ENCODE measurements at regions not wholly inside any gene's neighbourhood (a gene's known extent, or its start where the extent isn't known, plus 50 kb on each side); places are given as distances from the start of the nearest gene placed in this dataset.
"Not testable (repeated sequence)": the region's sequence is repeated elsewhere in the genome, so short reads cannot be mapped to it uniquely, and the experiment has no call there.

DNA sequence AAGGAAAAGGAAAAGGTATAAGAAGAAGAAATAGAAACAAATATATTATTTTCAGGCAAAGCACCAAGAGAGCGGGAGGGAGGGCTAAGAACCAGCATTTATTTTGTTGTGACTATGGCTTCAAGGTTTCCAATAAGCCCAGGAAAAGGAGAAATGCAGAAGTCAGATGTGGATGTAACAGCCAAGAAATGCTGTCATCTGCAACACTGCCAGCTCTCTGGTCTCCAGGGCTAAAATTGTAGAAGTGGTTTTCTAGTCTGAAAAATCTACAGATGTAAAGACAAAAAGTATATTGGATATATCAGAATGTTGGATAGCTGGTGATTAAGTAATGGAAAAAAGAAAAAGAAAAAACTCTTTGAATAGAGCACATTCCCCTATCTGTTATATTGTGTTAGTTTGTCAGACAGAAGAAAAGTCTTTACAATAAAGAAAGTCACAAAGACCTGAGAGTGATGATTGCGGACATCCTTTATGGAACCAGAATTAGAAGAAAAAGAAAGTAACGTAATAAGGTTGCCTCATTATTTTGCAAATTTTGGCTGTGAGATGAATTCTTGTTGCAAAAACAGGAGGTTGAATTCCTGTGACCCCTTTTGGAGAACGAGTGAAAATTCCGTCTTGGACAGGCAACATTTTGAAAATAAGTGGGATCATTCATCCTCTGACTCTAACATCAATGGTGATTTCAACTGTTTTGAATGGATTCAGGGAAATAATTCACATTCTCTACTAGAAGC is 938.1 kb downstream of the TTLL7 start:
- DNase-seq: no peak

DNA sequence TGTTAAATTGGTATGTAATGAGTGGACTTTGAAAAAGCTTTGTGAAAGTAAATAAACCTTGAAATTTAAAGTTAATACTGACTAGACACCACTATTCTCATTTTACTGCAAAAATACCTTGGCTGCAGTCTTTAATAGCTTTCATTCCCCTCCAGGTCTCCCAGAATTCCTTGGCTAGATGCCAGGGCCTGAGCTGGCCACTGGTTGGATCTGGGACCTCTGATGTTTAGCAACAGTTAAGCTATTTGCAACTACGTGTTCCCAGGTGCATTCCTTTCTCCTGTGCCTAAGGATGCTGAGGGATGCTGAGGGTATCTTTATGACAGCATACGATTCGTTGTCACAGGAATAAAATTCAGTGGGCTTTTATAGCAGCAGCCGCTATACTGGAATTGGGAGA is 938.7 kb downstream of the TTLL7 start:
- DNase-seq: no peak

DNA sequence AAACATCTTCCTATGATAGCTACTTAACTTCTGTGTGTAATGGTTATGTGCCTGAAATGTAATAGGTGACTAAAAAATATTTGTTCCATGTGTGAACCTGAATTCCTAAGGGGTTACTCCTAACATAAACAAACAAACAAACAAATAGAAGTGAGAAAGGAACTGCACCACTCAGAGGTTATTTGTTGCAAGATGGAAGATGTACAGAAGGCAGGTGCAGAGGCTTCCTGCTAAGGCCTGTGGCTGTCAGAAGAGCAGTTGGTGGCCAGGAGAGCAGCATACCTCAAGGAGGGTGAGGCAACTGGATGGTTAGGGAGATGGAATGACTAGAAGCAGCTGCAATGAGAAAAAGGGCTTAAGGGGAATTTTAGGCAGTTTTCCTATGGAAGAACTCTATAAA is 940.6 kb downstream of the TTLL7 start:
- DNase-seq: no peak

DNA sequence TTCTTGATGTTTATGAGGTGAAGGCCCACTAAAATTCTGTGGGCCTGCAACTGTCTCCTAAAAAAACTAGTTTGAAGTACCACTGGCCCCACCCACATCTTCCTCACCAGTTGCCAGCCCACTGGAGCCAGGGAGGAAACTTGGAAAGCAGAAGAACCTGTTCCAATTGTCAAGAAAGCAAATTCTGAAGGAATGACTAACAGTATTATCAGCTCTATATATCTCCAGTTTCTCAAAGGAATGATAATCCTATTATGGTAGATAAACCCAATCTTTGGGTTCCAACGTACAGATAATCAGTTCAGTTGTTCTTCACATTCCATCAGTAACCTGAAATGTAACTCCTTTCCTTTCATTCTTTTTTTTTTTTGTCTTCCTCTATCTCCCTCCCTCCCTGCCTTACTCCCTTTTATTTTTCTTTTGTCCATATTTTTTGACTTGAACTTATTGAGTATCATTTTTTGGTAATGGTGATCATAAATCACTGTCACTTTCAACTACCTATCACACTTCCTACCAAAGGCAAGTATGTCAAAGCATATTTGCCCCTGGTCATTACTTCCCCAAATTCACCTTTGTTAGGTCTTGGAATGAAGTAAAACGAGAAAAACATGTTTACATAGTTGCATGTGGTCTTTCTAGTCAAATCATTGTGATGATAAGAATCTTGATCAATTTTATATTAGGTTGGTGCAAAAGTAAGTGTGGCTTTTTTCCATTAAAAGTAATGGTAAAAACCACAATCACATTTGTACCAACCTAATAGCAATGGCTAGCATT is 943.4 kb downstream of the TTLL7 start:
- DNase-seq: no peak

DNA sequence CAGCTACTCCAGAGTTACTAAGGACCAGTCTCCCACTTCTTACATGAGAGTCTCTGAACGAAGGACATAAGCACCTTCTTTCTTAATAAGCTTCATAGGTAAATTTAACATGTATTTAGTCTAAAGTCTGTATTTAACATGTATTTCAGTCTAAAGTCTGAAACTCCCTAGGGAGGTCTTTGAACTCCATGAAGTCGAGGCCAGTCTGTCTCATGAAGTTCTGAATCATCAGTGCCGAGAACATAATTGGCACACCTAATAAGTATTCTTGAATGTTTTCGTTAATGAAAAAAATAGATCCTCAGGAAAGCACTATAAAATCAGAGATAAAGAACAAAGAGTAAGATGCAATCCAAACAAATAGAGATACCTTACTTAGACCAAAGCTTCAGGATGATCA is 945.5 kb downstream of the TTLL7 start:
- no peak for DNase-seq

DNA sequence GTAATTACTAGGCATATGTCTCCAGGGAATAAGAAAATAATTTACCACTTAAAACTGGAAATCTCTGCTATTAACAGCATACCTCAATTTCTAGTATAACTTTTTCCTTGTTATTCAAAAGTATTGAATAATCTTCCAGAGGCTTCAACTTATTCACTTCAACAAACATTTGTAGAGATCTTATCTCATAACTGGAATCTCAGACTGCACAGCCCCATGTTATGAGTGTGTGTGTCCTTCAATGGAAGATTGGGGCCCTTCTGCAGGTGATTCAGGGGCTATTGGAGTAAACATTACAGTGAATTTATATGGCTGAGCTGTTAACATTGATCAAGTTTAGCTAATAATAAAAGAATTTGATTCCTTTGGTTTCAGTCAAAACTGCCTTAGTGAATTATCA is 946.1 kb downstream of the TTLL7 start:
- DNase-seq: no peak

DNA sequence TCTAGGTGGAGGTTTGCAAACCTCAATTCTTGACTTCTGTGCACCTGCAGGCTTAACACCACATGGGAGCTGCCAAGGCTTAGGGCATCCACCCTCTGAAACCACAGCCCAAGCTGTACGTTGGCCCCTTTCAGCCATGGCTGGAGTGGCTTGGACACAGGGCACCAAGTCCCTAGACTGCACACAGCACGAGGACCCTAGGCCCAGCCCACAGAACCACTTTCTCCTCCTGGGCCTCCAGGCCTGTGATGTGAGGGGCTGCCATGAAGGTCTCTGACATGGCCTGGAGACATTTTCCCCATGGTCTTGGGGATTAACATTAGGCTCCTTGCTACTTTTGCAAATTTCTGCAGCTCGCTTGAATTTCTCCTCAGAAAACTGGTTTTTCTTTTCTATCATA is 947.9 kb downstream of the TTLL7 start:
- not testable (repeated sequence) for DNase-seq

DNA sequence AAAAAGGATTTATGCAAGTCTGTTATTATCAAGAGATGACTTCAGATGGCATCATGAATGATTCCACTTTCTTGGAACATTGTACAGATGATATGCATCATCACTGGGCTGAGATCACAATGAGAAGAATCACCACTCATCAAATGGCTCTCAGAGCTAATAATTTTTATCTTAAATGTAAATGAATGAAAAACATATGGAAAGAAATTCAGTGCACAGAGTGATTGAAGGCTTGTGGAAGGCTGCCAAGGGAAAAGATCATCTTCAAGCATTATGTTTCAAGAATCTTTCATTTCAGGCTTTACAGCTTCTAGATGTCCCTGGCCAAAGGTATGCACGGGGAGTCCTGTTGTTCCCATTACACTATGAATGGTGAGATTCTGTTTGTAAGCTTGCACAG is 955.7 kb downstream of the TTLL7 start:
- DNase-seq: no peak

DNA sequence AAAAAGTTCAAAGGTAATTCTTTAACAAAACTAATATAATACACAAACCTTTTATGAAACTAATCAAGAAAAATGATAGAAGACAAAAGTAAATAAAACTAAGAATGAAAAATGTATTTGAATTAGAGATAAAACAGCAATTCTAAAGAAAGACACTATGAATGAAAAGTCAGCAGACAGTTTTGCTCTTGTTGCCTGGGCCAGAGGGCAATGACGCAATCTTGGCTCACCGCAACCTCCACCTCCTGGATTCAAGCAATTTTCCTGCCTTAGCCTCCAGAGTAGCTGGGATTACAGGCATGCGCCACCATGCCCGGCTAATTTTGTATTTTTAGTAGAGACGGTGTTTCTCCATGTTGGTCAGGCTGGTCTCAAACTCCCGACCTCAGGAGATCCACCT is 959.8 kb downstream of the TTLL7 start:
- not testable (repeated sequence) for DNase-seq

DNA sequence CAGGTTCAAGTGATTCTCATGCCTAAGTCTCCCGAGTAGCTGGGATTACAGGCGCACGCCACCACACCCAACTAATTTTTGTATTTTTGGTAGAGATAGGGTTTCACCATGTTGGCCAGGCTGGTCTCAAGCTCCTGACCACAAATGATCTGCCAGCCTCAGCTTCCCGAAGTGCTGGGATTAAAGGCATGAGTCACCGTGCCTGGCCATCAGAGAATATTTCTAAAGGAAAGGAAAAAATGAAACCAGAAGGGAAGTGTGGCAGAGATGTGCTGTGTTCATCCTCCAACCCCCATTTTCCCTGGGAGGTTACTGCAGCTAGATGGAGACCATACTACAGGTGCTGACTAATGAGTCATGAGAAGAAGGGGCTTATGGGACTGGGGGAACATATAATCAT is 964.1 kb downstream of the TTLL7 start:
- no peak for DNase-seq

DNA sequence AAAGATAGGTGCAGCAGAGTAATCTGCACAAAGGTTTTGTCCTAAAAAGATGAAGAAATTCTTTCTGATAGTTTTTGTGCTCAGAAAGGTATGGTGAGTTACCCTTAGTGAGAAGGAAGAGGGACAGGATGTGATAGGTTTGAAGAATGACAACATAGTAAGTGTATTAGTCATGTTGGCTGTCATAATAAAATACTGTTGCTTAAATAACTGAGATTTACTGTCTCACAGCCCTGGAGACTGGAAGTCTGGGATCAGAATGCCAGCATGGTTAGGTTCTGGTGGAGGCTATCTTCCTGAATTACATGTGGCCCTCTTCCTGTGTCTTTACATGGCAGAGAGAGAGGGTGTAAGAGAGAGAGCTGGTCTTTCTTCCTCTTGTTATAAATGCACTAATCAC is 965.2 kb downstream of the TTLL7 start:
- DNase-seq: no peak

DNA sequence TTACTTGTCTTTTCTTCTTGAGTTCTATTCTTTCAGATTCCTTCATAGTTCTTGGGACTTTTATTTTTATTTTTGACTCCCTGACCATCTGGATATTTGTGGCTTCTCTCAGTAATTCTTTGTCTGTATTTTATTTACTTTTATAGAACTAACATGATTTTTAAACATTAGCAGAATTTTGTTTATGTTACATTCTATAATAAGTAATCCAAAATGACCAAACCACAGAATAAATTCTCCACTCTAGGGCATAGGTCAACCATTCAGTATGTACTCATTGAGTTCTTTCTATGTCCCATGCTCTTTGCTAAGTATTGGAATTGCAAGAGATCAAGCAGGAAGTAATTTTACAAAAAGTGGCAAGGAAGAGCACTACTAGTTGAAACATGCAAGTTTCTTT is 969.0 kb downstream of the TTLL7 start:
- no peak for DNase-seq

DNA sequence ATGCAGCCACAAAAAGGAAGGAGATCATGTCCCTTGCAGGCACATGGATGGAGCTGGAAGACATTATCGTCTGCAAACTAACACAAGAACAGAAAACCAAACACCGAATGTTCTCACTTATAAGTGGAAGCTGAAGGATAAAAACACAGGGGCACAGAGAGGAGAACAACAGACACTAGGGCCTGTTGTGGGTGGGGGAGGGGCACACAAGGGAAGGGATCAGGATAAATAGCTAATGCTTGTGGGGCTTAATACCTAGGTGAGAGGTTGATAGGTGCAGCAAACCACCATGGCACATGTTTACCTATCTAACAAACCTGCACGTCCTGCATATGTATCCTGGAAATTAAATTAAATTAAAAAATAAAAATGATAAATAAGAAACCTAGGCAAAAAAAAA is 969.9 kb downstream of the TTLL7 start:
- no peak for DNase-seq

DNA sequence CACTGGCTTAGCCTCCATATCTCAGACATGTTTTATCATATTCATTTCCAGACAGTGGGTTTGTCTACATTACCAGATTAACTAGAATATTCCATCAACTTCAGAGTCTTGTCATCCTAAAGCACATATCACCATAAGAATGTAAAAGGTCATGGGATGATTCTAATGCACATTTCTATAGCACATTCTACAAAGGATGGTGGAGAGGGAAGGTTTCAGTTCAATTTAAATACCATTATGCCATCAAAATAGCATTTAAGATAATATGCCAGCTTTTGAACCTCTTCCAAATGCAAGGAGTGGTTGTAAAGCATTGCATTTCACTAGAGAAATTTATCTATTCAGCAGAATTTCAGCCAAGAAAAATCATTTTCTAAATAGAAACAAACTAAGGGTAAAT is 970.5 kb downstream of the TTLL7 start:
- no peak for DNase-seq

DNA sequence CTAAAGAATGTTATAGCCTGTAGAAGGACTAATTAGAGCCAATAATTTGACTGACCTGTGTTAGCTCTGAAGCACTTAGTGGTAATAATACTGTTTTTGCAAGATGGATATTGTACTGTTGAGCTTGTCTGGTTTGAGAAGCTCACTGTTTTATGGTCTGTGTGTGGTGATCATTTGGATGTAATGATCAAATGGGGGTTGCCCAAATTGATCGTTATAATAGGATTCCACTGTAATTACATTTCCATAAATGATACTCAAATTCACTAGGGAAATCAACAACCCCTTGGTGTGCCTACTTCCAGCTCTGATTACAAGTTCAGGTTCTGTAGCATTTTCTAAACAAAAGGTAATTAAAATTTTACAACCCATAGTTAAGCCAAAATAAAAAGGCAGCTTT is 971.4 kb downstream of the TTLL7 start:
- no peak for DNase-seq

DNA sequence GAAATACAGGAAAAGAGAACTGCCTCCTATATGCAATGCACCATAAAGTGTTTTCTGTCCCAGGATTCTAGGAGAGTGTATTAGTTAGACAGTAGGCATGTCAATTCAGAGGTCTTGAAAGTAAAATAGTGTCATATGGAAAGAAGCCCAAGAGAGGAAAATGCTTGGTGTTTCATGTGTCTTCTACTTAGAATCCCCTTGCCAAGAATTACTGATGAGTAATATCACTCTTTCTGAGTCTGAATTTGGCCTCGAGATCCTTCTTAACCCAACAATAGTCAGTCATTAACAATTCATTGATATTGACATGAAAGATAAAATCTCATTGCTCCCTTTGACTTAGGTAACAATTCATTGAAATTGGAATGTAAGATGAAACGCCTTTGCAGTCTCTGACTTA is 972.2 kb downstream of the TTLL7 start:
- no peak for DNase-seq

DNA sequence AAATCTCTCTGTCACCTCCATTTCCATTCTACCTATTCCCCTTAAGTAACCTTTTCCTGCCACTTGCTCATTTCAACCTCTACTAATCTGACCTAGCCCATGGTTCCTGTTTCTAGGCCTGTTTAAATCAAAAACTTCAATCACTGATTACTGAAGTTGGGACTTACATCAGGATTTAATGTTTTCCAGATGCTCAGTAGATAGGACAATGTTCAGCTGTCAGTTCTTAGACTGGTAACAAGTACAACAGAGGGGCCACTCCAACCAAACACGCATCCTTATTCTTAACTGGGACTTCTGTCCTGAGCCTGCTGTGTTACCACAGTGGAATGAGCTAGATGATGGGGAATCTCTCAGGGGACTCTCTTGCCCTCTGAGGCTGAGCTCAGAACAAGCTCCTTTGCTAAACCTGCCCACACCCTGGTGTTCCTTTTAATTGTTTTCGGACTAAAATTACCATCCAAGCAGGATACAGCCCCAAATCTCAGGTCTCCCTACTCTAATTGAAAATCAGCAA is 974.6 kb downstream of the TTLL7 start:
- no peak for DNase-seq

DNA sequence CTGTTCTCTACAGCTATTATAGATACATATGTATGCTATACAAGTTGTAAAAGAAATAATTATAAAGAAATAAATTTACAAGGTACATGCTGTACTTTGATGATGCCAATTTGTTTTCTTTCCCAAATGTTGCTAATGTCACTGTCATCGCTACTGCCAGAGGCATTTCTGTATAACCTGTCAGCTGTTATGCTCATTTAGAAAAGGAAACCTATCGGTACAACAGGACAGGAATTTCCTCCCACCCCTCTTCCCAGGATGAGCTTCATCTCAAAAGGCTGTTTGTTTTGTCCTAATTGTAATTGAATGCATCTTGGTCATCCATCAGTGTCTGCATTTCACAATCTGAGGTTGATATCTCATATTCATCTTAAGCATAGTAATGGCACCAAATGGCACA is 975.7 kb downstream of the TTLL7 start:
- no peak for DNase-seq

DNA sequence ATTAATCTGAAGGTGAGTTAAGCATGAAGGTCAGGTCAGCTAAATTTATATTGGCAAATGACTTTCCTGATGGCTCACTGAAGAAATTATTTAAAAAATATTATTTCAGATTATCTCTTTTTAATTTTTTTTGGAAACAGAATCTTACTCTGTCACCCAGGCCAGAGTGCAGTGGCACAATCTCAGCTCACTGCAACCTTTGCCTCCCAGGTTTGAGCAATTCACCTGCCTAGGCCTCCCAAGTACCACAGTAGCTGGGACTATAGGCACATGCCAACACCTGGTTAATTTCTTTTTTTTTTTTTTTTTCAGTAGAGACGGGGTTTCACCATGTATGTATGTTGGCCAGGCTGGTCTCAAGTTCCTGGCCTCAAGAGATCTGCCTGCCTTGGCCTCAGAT is 976.7 kb downstream of the TTLL7 start:
- no peak for DNase-seq

DNA sequence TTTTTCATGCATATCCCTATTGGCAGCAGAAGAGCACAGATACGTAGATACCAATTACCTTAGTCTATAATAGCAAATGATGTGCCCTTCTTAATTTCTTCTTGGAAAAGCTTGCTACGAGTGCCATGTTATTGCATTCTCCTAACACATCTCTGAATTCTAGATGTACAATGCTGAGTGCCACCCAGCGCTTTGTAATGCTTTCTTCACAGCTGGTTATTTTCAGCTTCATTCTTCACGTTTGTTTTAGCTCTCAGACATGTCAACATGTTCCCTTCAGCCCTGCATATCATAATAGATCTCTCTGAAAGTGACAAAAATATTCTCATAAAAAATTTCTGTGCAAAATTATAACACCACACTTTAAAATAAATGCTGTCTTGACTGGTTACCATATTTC is 981.2 kb downstream of the TTLL7 start:
- no peak for DNase-seq

DNA sequence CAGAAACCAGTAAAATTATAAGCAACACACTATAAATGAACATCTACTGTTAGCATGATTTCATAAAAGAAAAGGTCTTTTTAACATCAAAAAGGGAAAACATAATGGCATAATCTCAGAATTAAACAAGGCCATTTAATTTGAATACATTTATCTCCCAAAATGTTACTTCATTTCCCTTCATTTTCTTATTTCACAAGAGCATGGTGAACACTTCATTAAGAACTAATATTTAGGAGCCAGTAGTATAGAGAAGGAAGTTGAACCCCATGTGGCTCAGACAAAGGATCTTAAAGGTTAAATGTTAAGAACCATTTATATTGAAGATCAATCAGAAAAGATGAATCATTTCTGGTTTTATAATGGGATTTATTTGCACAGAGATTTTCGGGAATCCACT is 981.7 kb downstream of the TTLL7 start:
- DNase-seq: no peak

DNA sequence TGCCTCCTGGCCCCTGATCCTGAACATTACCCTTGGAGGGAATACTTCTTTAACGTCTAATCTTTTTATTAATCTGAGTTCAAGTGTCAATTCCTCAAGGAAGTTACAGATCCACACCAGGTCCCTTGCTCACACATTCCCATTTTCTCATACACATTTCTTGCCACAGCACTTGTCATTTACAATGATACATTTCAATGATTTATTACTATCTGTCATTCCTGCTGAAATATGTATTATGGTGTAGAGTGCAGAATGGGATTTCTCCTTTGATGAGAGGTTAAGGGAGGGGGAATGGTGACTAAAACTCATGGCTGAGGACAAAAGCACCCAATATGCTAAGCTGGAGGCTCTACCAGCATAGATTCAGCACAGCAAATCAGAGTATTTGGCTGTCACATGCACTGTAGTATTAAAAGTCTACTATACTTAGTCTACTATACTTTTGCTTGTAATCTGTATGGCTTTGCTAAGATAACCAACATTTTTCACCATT is 982.5 kb downstream of the TTLL7 start:
- DNase-seq: no peak

DNA sequence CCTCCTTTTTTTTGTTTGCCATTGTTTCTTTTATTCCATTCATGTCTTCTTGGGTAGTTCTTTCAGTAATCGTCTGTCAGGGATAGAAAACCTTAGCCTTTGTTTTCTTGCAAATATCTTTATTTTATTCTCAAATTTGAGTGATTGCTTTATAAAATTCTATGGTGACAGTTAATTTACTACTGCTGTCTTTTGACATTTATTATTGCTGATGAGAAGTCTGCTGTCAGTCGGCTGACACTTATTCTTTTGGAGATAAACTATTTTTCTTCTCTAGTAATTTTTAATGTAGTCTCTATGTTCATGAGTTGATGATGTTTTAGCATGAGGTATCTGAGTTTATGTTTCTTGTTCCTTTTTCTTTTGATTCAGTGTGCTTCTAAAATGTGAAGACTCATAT is 983.8 kb downstream of the TTLL7 start:
- DNase-seq: no peak

DNA sequence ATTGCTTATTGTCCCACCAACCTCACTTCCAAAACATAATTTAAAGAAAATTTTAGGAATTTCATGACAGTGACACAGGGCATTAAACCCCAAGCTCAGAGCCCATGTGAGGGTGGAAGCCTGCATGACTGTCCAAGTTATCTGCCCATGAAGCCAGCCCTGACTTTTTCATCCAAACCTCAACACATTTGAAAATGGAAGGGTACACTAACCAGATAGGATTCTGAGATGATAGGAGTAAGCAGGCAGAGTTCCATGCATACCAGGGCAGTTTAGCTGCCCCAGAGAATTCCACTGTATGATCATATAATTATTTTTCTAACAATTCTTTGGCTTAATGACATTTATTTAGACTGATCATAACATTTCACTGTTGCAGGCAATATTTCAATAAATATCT is 986.0 kb downstream of the TTLL7 start:
- no peak for DNase-seq
